SK-N-SH treated with all-trans-retinoic acid at 6 μM for 48 hours (cell line): ENCODE measurements at regions not wholly inside any gene's neighbourhood (a gene's known extent, or its start where the extent isn't known, plus 50 kb on each side); places are given as distances from the start of the nearest gene placed in this dataset.

Experiments
- ATAC-seq: fragments of 200-7000 bp; cut with Tn5 transposase; 3 replicates; pipeline ENCODE4 v1.9.1; 2020; ENCODE audit warnings: mild to moderate bottlenecking, moderate library complexity
- ARNTL ChIP-seq: fragments of 450-650 bp; formaldehyde crosslinking; IDR thresholded peaks from 2 replicates; pipeline ENCODE4 v1.5.0; 2020; ENCODE audit warnings: low read depth, mild to moderate bottlenecking, moderate library complexity, borderline replicate concordance
- BACH2 ChIP-seq: fragments of 250-450 bp; sonication (Bioruptor Pico); IDR thresholded peaks from 2 replicates; pipeline ENCODE4 v1.9.0; 2021; ENCODE audit warnings: mild to moderate bottlenecking, borderline replicate concordance
- CREB5 ChIP-seq: fragments of 250-450 bp; sonication (Bioruptor Pico); IDR thresholded peaks from 2 replicates; pipeline ENCODE4 v1.5.1; 2020; ENCODE audit warnings: low read depth, mild to moderate bottlenecking, moderate library complexity
- CSDC2 ChIP-seq: fragments of 250-450 bp; sonication (Bioruptor Pico); IDR thresholded peaks from 2 replicates; pipeline ENCODE4 v1.5.0; 2020; ENCODE audit warnings: mild to moderate bottlenecking, moderate library complexity
- ESRRG ChIP-seq: fragments of 250-450 bp; sonication (Bioruptor Pico); IDR thresholded peaks from 2 replicates; pipeline ENCODE4 v1.6.1; 2021; ENCODE audit warnings: mild to moderate bottlenecking
- GLIS3 ChIP-seq: fragments of 250-450 bp; sonication (Bioruptor Pico); IDR thresholded peaks from 2 replicates; pipeline ENCODE4 v1.5.0; 2020; ENCODE audit warnings: mild to moderate bottlenecking, moderate library complexity
- ISL1 ChIP-seq: fragments of 250-450 bp; sonication (Bioruptor Pico); IDR thresholded peaks from 2 replicates; pipeline ENCODE4 v2.1.2; 2022; ENCODE audit warnings: mild to moderate bottlenecking, moderate library complexity
- OSR1 ChIP-seq: fragments of 250-450 bp; sonication (Bioruptor Pico); IDR thresholded peaks from 2 replicates; pipeline ENCODE4 v1.8.0; 2022; ENCODE audit warnings: moderate library complexity, mild to moderate bottlenecking, inconsistent platforms
- PPARA ChIP-seq: fragments of 250-450 bp; sonication (Bioruptor Pico); IDR thresholded peaks from 2 replicates; pipeline ENCODE4 v1.5.0; 2020; ENCODE audit warnings: mild to moderate bottlenecking, borderline replicate concordance
- SNAI2 ChIP-seq: fragments of 250-450 bp; sonication (Bioruptor Pico); IDR thresholded peaks from 2 replicates; pipeline ENCODE4 v1.5.0; 2020; ENCODE audit warnings: mild to moderate bottlenecking, moderate library complexity
- TCF4 ChIP-seq: fragments of 250-450 bp; sonication (Bioruptor Pico); IDR thresholded peaks from 2 replicates; pipeline ENCODE4 v1.8.0; 2021; ENCODE audit warnings: mild to moderate bottlenecking, moderate library complexity, borderline replicate concordance
- TOX ChIP-seq: fragments of 250-450 bp; sonication (Bioruptor Pico); IDR thresholded peaks from 2 replicates; pipeline ENCODE4 v1.8.0; 2021; ENCODE audit warnings: mild to moderate bottlenecking, moderate library complexity, borderline replicate concordance
- TSHZ2 ChIP-seq: fragments of 250-450 bp; sonication (Bioruptor Pico); IDR thresholded peaks from 2 replicates; pipeline ENCODE4 v1.5.0; 2020; ENCODE audit warnings: mild to moderate bottlenecking, moderate library complexity
- ZC3H10 ChIP-seq: fragments of 250-450 bp; sonication (Bioruptor Pico); IDR thresholded peaks from 2 replicates; pipeline ENCODE4 v1.5.1; 2021; ENCODE audit warnings: mild to moderate bottlenecking, moderate library complexity
- ZFP3 ChIP-seq: fragments of 250-450 bp; sonication (Bioruptor Pico); IDR thresholded peaks from 2 replicates; pipeline ENCODE4 v1.5.0; 2020; ENCODE audit warnings: mild to moderate bottlenecking, moderate library complexity
- ZFP30 ChIP-seq: fragments of 450-650 bp; formaldehyde crosslinking; IDR thresholded peaks from 2 replicates; pipeline ENCODE4 v1.5.0; 2022; ENCODE audit warnings: mild to moderate bottlenecking, moderate library complexity
- ZNF565 ChIP-seq: fragments of 450-650 bp; formaldehyde crosslinking; conservative IDR thresholded peaks from 2 replicates; pipeline ENCODE4 v1.5.0; 2020; ENCODE audit warnings: low read depth, mild to moderate bottlenecking, moderate library complexity
- ZNF70 ChIP-seq: fragments of 450-650 bp; formaldehyde crosslinking; IDR thresholded peaks from 2 replicates; pipeline ENCODE4 v1.5.0; 2020; ENCODE audit warnings: mild to moderate bottlenecking, moderate library complexity
- TF ChIP-seq, protein P1 (sequence below): fragments of 250-450 bp; sonication (Bioruptor Pico); IDR thresholded peaks from 2 replicates; pipeline ENCODE4 v1.5.1; 2021; ENCODE audit warnings: mild to moderate bottlenecking, moderate library complexity

DNA sequence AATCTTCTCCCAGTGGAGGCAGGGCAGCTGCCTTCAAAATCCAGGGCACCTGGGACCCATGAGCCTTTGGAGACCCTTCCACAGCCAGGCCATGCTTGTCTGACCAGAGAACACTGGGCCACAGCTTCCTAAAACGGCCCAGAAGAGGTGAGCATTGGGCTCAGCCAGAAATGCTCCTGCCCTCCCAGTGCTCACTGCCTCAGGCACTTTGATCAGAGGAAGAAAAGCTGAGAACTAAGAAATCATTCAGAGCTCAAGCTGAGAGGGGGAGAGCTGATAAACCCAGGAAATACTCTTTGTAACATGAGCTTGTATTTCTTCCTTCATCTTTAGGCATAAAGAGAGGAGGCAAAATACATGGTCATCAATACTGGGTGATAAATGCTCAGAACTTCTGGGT, 365.5 kb upstream of the KLHL29 start:
- no peak for TF ChIP-seq ZNF565 (CRISPR knock-in tag)
- no peak for ATAC-seq

GRCh38 chr2:23020659-23021058, 364.3 kb upstream of the KLHL29 start:
- no peak for ATAC-seq
- TF ChIP-seq TCF4 (CRISPR knock-in tag) (no peak), CREB5 (no peak), TOX (no peak), ZNF70 (no peak), BACH2 (CRISPR knock-in tag) (no peak), PPARA (CRISPR knock-in tag) (no peak), TSHZ2 (CRISPR knock-in tag) (no peak), ESRRG (CRISPR knock-in tag) (no peak), SNAI2 (CRISPR knock-in tag) (no peak), ZFP30 (CRISPR knock-in tag) (no peak), ZFP3 (no peak), ZC3H10 (CRISPR knock-in tag) (no peak), CSDC2 (no peak), OSR1 (CRISPR knock-in tag) (no peak)
- TF ChIP-seq, protein P1, sequence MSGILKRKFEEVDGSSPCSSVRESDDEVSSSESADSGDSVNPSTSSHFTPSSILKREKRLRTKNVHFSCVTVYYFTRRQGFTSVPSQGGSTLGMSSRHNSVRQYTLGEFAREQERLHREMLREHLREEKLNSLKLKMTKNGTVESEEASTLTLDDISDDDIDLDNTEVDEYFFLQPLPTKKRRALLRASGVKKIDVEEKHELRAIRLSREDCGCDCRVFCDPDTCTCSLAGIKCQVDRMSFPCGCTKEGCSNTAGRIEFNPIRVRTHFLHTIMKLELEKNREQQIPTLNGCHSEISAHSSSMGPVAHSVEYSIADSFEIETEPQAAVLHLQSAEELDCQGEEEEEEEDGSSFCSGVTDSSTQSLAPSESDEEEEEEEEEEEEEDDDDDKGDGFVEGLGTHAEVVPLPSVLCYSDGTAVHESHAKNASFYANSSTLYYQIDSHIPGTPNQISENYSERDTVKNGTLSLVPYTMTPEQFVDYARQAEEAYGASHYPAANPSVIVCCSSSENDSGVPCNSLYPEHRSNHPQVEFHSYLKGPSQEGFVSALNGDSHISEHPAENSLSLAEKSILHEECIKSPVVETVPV (CRISPR knock-in tag) = no peak

DNA sequence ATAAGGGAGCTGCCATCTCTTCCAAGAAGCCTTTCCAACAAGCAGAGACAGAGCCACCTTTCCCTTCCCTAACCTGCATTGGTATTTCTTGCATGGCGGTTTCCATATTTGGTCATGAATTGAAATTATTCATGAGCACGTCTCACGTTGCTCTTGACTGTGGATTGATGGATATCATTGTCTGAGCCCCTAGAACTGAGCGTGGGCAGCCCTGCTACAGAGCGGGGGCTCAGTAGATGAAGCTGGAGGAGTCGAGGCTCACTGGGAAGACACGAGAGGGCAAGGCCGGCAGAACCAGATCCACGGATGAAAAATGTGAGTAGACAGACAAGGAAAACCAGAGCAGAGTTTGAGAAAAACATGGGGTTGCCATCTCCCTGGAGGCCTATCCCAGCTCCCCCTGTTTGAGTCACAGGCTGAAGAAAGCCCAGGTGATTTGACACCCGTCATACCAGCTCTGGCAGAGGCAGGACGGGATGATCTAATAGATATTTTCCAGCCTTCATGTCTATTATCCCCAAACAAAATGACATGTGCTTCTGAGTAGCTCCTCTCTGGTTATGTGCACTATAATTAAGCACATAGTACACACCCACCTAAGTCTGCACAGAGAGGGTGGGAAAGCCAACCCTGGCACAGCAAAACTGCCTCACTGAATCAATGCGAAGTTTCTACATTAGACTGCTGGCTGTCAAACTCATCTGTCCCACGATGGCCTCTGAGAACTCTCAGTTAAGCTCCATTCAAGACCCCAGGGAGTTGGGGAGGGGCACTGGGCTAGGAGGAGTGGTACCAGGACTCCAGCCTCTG, 363.5 kb upstream of the KLHL29 start:
- ATAC-seq = no peak
- TF ChIP-seq, protein P1 (CRISPR knock-in tag) = no peak
- TF ChIP-seq CSDC2 = no peak
- TF ChIP-seq SNAI2 (CRISPR knock-in tag) = no peak
- no peak for TF ChIP-seq OSR1 (CRISPR knock-in tag)
- no peak for TF ChIP-seq GLIS3 (CRISPR knock-in tag)
- TF ChIP-seq ZNF565 (CRISPR knock-in tag) = no peak
- no peak for TF ChIP-seq ISL1
- no peak for TF ChIP-seq ARNTL
- TF ChIP-seq TSHZ2 (CRISPR knock-in tag) = no peak
